ENCODE measurements at regions not wholly inside any gene's neighbourhood (a gene's known extent, or its start where the extent isn't known, plus 50 kb on each side); places are given as distances from the start of the nearest gene placed in this dataset.

GRCh38 chr11:70536051-70536877 lies 137.9 kb downstream of the CTTN start:
- ATAC-seq: no peak
- H3K4me1 ChIP-seq (replicated peaks in 1 of 2; ENCODE audit: control insufficient read depth in 2 of 2, insufficient read depth in 2 of 2, low read length in 2 of 2): 0 out of 5 replicates have a peak, but pooled peaks cover 0 to 4% of the 10 kb centered on the region in 2 experiments
- intact Hi-C loops (cut with micrococcal nuclease): no loop called here

GRCh38 chr11:70537576-70538571 lies 139.5 kb downstream of the CTTN start:
- H3K9ac ChIP-seq (ENCODE audit: insufficient read depth in 1 of 2, low read depth in 2 of 2, low read length in 2 of 2): no peak overlapping the region
- no peak overlapping the region for H2AFZ ChIP-seq (ENCODE audit: low read depth, low read length)
- no peaks in the 10 kb centered on the region for H3K9me1 ChIP-seq (ENCODE audit: control insufficient read depth, insufficient read depth, low read length)
- H3K27me3 ChIP-seq (ENCODE audit: control insufficient read depth in 2 of 2, insufficient read depth in 2 of 2, low read length in 2 of 2): peaks cover 7 to 72% of the 10 kb centered on the region in 2 experiments; a peak in 3 of 5 replicates
- 1% methylated on average over 27 of the region's 28 CpGs for WGBS (ENCODE audit: insufficient coverage, low coverage, missing lambda C conversion rate)
- ATAC-seq: no peak
- 0 out of 5 replicates have a peak, but pooled peaks cover 0 to 4% of the 10 kb centered on the region in 2 experiments for H3K4me1 ChIP-seq (replicated peaks in 1 of 2; ENCODE audit: control insufficient read depth in 2 of 2, insufficient read depth in 2 of 2, low read length in 2 of 2)
- CTCF ChIA-PET (ENCODE audit: low intra/inter-chr PET ratio): no interaction called here
- no peaks in the 10 kb centered on the region for H3K9me3 ChIP-seq (replicated peaks; ENCODE audit: control insufficient read depth, insufficient read depth, low read depth, low read length)
- in situ Hi-C loops (cut with MboI) (no loop called here), intact Hi-C loops (cut with micrococcal nuclease) (no loop called here)
- no peak overlapping the region for H3K4me3 ChIP-seq
- no peaks in the 10 kb centered on the region for H3K79me2 ChIP-seq (ENCODE audit: control insufficient read depth, insufficient read depth, low read length)
- FAIRE-seq: no peak
- POLR2A ChIA-PET: no interaction called here
- H3K4me2 ChIP-seq (ENCODE audit: insufficient read depth, low read length): no peak overlapping the region
- BruUV-seq (replicated peaks): no TSS peak
- no peak overlapping the region for H3K27ac ChIP-seq (ENCODE audit: extremely low read depth, low read depth, low read length)
- no peak for DNase-seq (ENCODE audit: extremely low read depth in 1 of 4, low spot score in 3 of 4)
- peaks cover 3% of the 10 kb centered on the region; the same call in 1 of the 2 replicates for H4K20me1 ChIP-seq (replicated peaks; ENCODE audit: control insufficient read depth, insufficient read depth, low read length)
- H3K36me3 ChIP-seq (ENCODE audit: control insufficient read depth, insufficient read depth, low read length): no peaks in the 10 kb centered on the region
- TF ChIP-seq TBL1XR1 (IDR thresholded peaks at IDR 0.05; ENCODE audit: low read length in 2 of 2): no peak
- no peak for TF ChIP-seq THRAP3 (IDR thresholded peaks at IDR 0.05; ENCODE audit: borderline replicate concordance)
- no peak for TF ChIP-seq TEAD4 (IDR thresholded peaks at IDR 0.05; ENCODE audit: low read length)
- TF ChIP-seq TEAD4 (CRISPR knock-in tag; IDR thresholded peaks at IDR 0.05; ENCODE audit: borderline replicate concordance): no peak
- no peak for TF ChIP-seq ELF1 (tag; IDR thresholded peaks at IDR 0.05)
- TF ChIP-seq ZNF778 (CRISPR knock-in tag; IDR thresholded peaks at IDR 0.05): no peak
- TF ChIP-seq ZNF224 (CRISPR knock-in tag; IDR thresholded peaks at IDR 0.05): no peak
- TF ChIP-seq NFYB (IDR thresholded peaks at IDR 0.05; ENCODE audit: extremely low read depth, insufficient read length): no peak
- TF ChIP-seq SIN3A (IDR thresholded peaks at IDR 0.05; ENCODE audit: borderline replicate concordance in 2 of 2, control insufficient read depth in 1 of 2, low read depth in 2 of 2, low read length in 2 of 2): no peak
- TF ChIP-seq ATF3 (IDR thresholded peaks at IDR 0.05): no peak
- no peak for TF ChIP-seq ATF3 (CRISPR knock-in tag; conservative IDR thresholded peaks at IDR 0.05)

More at GRCh38 chr11:70536051-70536877, 137.9 kb downstream of the CTTN start:
- FAIRE-seq (no peak), DNase-seq (ENCODE audit: extremely low read depth in 1 of 4, low spot score in 3 of 4) (no peak)
- Histone ChIP-seq H3K9ac (ENCODE audit: insufficient read depth in 1 of 2, low read depth in 2 of 2, low read length in 2 of 2) (no peak overlapping the region), H3K27ac (ENCODE audit: extremely low read depth, low read depth, low read length) (no peak overlapping the region), H2AFZ (ENCODE audit: low read depth, low read length) (no peak overlapping the region), H3K36me3 (ENCODE audit: control insufficient read depth, insufficient read depth, low read length) (no peaks in the 10 kb centered on the region), H3K4me3 (no peak overlapping the region), H4K20me1 (replicated peaks; ENCODE audit: control insufficient read depth, insufficient read depth, low read length) (peaks cover 3% of the 10 kb centered on the region; the same call in 1 of the 2 replicates), H3K9me3 (replicated peaks; ENCODE audit: control insufficient read depth, insufficient read depth, low read depth, low read length) (no peaks in the 10 kb centered on the region), H3K27me3 (ENCODE audit: control insufficient read depth in 2 of 2, insufficient read depth in 2 of 2, low read length in 2 of 2) (peaks cover 7 to 65% of the 10 kb centered on the region in 2 experiments; a peak in 3 of 5 replicates), H3K4me2 (ENCODE audit: insufficient read depth, low read length) (no peak overlapping the region), H3K79me2 (ENCODE audit: control insufficient read depth, insufficient read depth, low read length) (no peaks in the 10 kb centered on the region), H3K9me1 (ENCODE audit: control insufficient read depth, insufficient read depth, low read length) (no peaks in the 10 kb centered on the region)
- TF ChIP-seq KLF10 (CRISPR knock-in tag; IDR thresholded peaks at IDR 0.05): no peak
- no peak for TF ChIP-seq ZNF561 (CRISPR knock-in tag; conservative IDR thresholded peaks at IDR 0.05)
- no peak for TF ChIP-seq U2AF1 (optimal IDR thresholded peaks at IDR 0.05; ENCODE audit: low read depth, low read length)
- ChIA-PET CTCF (ENCODE audit: low intra/inter-chr PET ratio) (no interaction called here), POLR2A (interaction anchor here (0.5 to 0.7 kb wide), 2 partner anchors 71 to 612 kb away, joined by 3 read pairs; no protein-coding TSS in a partner anchor)
- WGBS (ENCODE audit: insufficient coverage, low coverage, missing lambda C conversion rate): under 1% methylated on average over 14 of the region's 20 CpGs
- BruUV-seq (replicated peaks): no TSS peak
- in situ Hi-C loops (cut with MboI): no loop called here

Data from K562 (cell line).